IMR-90 (cell line): ENCODE measurements at regions not wholly inside any gene's neighbourhood (a gene's known extent, or its start where the extent isn't known, plus 50 kb on each side); places are given as distances from the start of the nearest gene placed in this dataset.

ENCODE experiments used
- ATAC-seq: fragments of 200-7000 bp; cut with Tn5 transposase; 2 replicates; pipeline ENCODE4 v1.9.1; 2020; ENCODE audit warnings: low read depth, mild to moderate bottlenecking, moderate library complexity
- BruUV-seq: library from RNA; stranded (reverse); fragments of 400-500 nt; replicated peaks from 2 replicates; lab custom pipeline; 2021; lab: Mats Ljungman, UMichigan
- CTCF ChIA-PET: fragments of 300-600 bp; formaldehyde crosslinking; extraction: SDS; loops from one replicate; lab custom pipeline; 2021; ENCODE audit warnings: antibody characterized with exemption; lab: Yijun Ruan, JAX
- POLR2A ChIA-PET: fragments of 300-600 bp; sonication (Branson Sonifier 250); formaldehyde crosslinking; loops from one replicate; lab custom pipeline; 2022; ENCODE audit warnings: antibody characterized with exemption; ENCODE audit not compliant: unreplicated experiment; lab: Charles Lee
- DNase-seq: peaks from one replicate; pipeline ENCODE4 v3.0.0; 2013
- H2AFZ ChIP-seq: replicated peaks from 2 replicates; pipeline ENCODE3; 2013; ENCODE audit warnings: low read length, mild to moderate bottlenecking; ENCODE audit not compliant: poor library complexity
- H2AK5ac ChIP-seq: 2 replicates; pipeline ENCODE4 v1.6.1; 2013; ENCODE audit warnings: low read depth, low read length, inconsistent platforms
- H2AK9ac ChIP-seq: replicated peaks from 2 replicates; pipeline ENCODE3; 2013; ENCODE audit warnings: mild to moderate bottlenecking, low read depth, low read length, moderate library complexity; ENCODE audit not compliant: poor library complexity
- H2BK120ac ChIP-seq: 2 replicates; pipeline ENCODE4 v1.6.1; 2013; ENCODE audit warnings: low read depth, low read length, inconsistent platforms
- H2BK15ac ChIP-seq: 3 replicates; pipeline ENCODE4 v1.6.1; 2013; ENCODE audit warnings: low read depth, low read length, inconsistent platforms
- H2BK20ac ChIP-seq: 2 replicates; pipeline ENCODE4 v1.6.1; 2013; ENCODE audit warnings: low read depth, mild to moderate bottlenecking, inconsistent platforms, low read length, moderate library complexity
- H2BK5ac ChIP-seq: 2 replicates; pipeline ENCODE4 v1.6.1; 2013; ENCODE audit warnings: mild to moderate bottlenecking, low read depth, low read length, inconsistent platforms; ENCODE audit not compliant: poor library complexity, severe bottlenecking
- H3K14ac ChIP-seq: replicated peaks from 2 replicates; pipeline ENCODE4 v1.6.1; 2013; ENCODE audit warnings: low read depth, low read length, inconsistent platforms
- H3K18ac ChIP-seq: 2 replicates; pipeline ENCODE4 v1.6.1; 2013; ENCODE audit warnings: low read depth, low read length, control low read depth
- H3K23ac ChIP-seq: 2 replicates; pipeline ENCODE4 v1.6.1; 2013; ENCODE audit warnings: low read depth, low read length, inconsistent platforms
- H3K27ac ChIP-seq: 2 replicates; pipeline ENCODE4 v1.5.1; 2013; ENCODE audit warnings: mild to moderate bottlenecking, control low read depth, low read length; ENCODE audit not compliant: insufficient read depth
- H3K27me3 ChIP-seq: 2 replicates; pipeline ENCODE4 v1.6.1; 2013; ENCODE audit warnings: low read length; ENCODE audit not compliant: control insufficient read depth, insufficient read depth
- H3K36me3 ChIP-seq: 2 replicates; pipeline ENCODE4 v1.6.1; 2013; ENCODE audit warnings: low read length, mixed read lengths; ENCODE audit not compliant: control insufficient read depth, insufficient read depth
- H3K4ac ChIP-seq: 2 replicates; pipeline ENCODE4 v1.6.1; 2013; ENCODE audit warnings: low read depth, low read length, inconsistent platforms
- H3K4me1 ChIP-seq: 2 replicates; pipeline ENCODE4 v1.6.1; 2013; ENCODE audit warnings: low read length, mixed read lengths; ENCODE audit not compliant: control insufficient read depth, insufficient read depth
- H3K4me2 ChIP-seq: 2 replicates; pipeline ENCODE4 v1.6.1; 2013; ENCODE audit warnings: low read depth, mild to moderate bottlenecking, control low read depth, low read length, moderate library complexity
- H3K4me3 ChIP-seq: 2 replicates; pipeline ENCODE4 v1.5.1; 2013; ENCODE audit warnings: low read depth, mild to moderate bottlenecking, control low read depth, low read length, moderate library complexity; ENCODE audit not compliant: insufficient read depth
- H3K56ac ChIP-seq: 2 replicates; pipeline ENCODE4 v1.6.1; 2013; ENCODE audit warnings: low read length, inconsistent platforms; ENCODE audit not compliant: insufficient read depth; ENCODE audit errors: extremely low read depth
- H3K79me1 ChIP-seq, 2 experiments: 2 replicates each; pipeline ENCODE4 v1.6.1; 2013; ENCODE audit warnings: low read length in 2 of 2, inconsistent platforms in 1 of 2, low read depth in 1 of 2
- H3K9ac ChIP-seq: 2 replicates; pipeline ENCODE4 v1.6.1; 2013; ENCODE audit warnings: low read depth, low read length, control low read depth
- H3K9me1 ChIP-seq: 2 replicates; pipeline ENCODE4 v1.6.1; 2013; ENCODE audit warnings: low read length, inconsistent platforms; ENCODE audit not compliant: insufficient read depth
- H3K9me3 ChIP-seq: 2 replicates; pipeline ENCODE4 v1.6.1; 2013; ENCODE audit warnings: low read length; ENCODE audit not compliant: control insufficient read depth, insufficient read depth
- H4K20me1 ChIP-seq: 2 replicates; pipeline ENCODE4 v1.6.1; 2013; ENCODE audit warnings: low read length, inconsistent platforms; ENCODE audit not compliant: insufficient read depth
- H4K5ac ChIP-seq: 2 replicates; pipeline ENCODE4 v1.6.1; 2013; ENCODE audit warnings: mild to moderate bottlenecking, low read depth, low read length, control low read depth
- H4K8ac ChIP-seq, 2 experiments: 2 replicates each; pipeline ENCODE4 v1.6.1; 2013; ENCODE audit warnings: low read depth in 2 of 2, low read length in 2 of 2, control low read depth in 1 of 2, inconsistent platforms in 1 of 2
- H4K91ac ChIP-seq: 2 replicates; pipeline ENCODE4 v1.6.1; 2013; ENCODE audit warnings: low read depth, low read length, inconsistent platforms; ENCODE audit not compliant: insufficient read depth
- CHD1 ChIP-seq: IDR thresholded peaks from 2 replicates; pipeline ENCODE4 v1.6.1; 2012; ENCODE audit warnings: low read depth, low read length, improper control_type of control experiment
- CTCF ChIP-seq: conservative IDR thresholded peaks from 2 replicates; pipeline ENCODE4 v1.5.1; 2012; ENCODE audit warnings: mild to moderate bottlenecking, low read depth, low read length, improper control_type of control experiment
- ELK1 ChIP-seq: fragments of 150-350 bp; IDR thresholded peaks from 2 replicates; pipeline ENCODE4 v1.6.1; 2016; ENCODE audit warnings: low read depth, mild to moderate bottlenecking, low read length, moderate library complexity, borderline replicate concordance
- MAFK ChIP-seq: IDR thresholded peaks from 2 replicates; pipeline ENCODE4 v1.6.1; 2012; ENCODE audit warnings: low read depth, low read length, improper control_type of control experiment
- POLR2A ChIP-seq: IDR thresholded peaks from 2 replicates; pipeline ENCODE4 v1.6.1; 2012; ENCODE audit warnings: mild to moderate bottlenecking, low read depth, low read length
- RFX5 ChIP-seq: IDR thresholded peaks from 2 replicates; pipeline ENCODE4 v1.8.0; 2012; ENCODE audit warnings: low read depth, mild to moderate bottlenecking, low read length, moderate library complexity
- USF2 ChIP-seq: fragments of 150-350 bp; IDR thresholded peaks from 2 replicates; pipeline ENCODE4 v1.6.1; 2017; ENCODE audit warnings: mild to moderate bottlenecking, antibody characterized with exemption, low read length, low read depth
- WGBS, 2 experiments: methylation state at CpG; one replicate each; pipeline versions ENCODE4 v1.1.5 to v1.1.7; 2013; ENCODE audit warnings: missing lambda C conversion rate in 2 of 2; ENCODE audit not compliant: insufficient read length in 1 of 2; ENCODE audit errors: extremely low coverage in 2 of 2; 5-methylcytosine and 5-hydroxymethylcytosine counted together
- dilution Hi-C: fragments of 300-500 bp; cut with HindIII; formaldehyde crosslinking; loops from one replicate; pipeline ENCODE4 v1.14.3; 2018; ENCODE audit warnings: low sequenced_read_pairs; ENCODE audit not compliant: unreplicated experiment
- in situ Hi-C: fragments of 300-500 bp; cut with MboI; formaldehyde crosslinking; loops from 3 replicates; pipeline ENCODE4 v1.14.3; 2019; ENCODE audit warnings: low sequenced_read_pairs, inconsistent platforms, mixed read lengths
- intact Hi-C: fragments of 100-400 bp; cut with micrococcal nuclease; formaldehyde crosslinking; loops from 2 replicates; pipeline ENCODE4 v1.10.0; 2022

DNA sequence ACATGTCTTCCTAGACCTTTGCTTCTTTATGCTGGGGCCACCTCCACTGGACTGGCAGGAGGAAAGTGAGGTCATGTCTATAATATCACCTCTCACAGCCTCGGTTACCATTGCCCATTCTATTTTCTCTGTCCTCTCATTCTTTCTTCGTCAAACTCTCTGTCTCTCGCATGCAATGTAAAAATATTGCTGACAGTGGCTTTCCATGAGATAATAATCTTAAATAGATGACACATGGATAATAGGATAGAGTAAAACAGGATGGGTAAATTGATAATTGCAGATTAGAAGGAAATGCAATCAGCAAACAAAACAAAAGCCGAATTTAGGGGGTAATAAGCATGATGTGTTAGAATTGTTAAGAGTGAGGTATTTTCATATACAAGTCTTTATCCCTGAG is 215.7 kb upstream of the PARD3B start:
- dilution Hi-C loops = no loop called here
- Histone ChIP-seq H3K23ac (no peak overlapping the region), H3K79me1 (no peaks in the 10 kb centered on the region), H4K20me1 (no peaks in the 10 kb centered on the region), H3K9ac (no peak overlapping the region), H3K4me1 (peaks cover 1% of the 10 kb centered on the region), H3K4ac (no peak overlapping the region), H2BK15ac (no peak overlapping the region), H3K14ac (no peak overlapping the region), H4K8ac (no peak overlapping the region), H2AFZ (no peak overlapping the region), H2AK9ac (no peak overlapping the region), H2BK120ac (no peak overlapping the region), H2BK5ac (no peak overlapping the region), H3K9me3 (no peaks in the 10 kb centered on the region), H4K5ac (no peak overlapping the region), H3K18ac (no peak overlapping the region), H2AK5ac (no peak overlapping the region), H3K4me2 (no peak overlapping the region), H2BK20ac (no peak overlapping the region), H4K91ac (no peak overlapping the region), H3K56ac (no peak overlapping the region), H3K4me3 (no peak overlapping the region), H3K27me3 (no peaks in the 10 kb centered on the region), H3K27ac (no peak overlapping the region), H3K9me1 (peaks cover 7% of the 10 kb centered on the region; the same call in 1 of the 2 replicates), H3K36me3 (no peaks in the 10 kb centered on the region)
- CTCF ChIA-PET = no interaction called here
- DNase-seq (no peak), ATAC-seq (no peak)
- no TSS peak for BruUV-seq
- WGBS, 2 experiments = no CpG with 5 or more reads among the region's 4 CpGs
- no peak for TF ChIP-seq USF2
- TF ChIP-seq ELK1 = no peak
- TF ChIP-seq RFX5 = no peak
- TF ChIP-seq CTCF = no peak
- TF ChIP-seq CHD1 = no peak
- no peak for TF ChIP-seq POLR2A
- TF ChIP-seq MAFK = peak; percentile 66
- POLR2A ChIA-PET = no interaction called here
- in situ Hi-C loops = loop anchor here (5.0 to 25.0 kb wide), 2 partner anchors 533 to 1348 kb away; no protein-coding TSS in a partner anchor
- intact Hi-C loops = loop anchor here (5.0 to 10.0 kb wide), 5 partner anchors 138 to 1598 kb away; no protein-coding TSS in a partner anchor
